GM12878 (cell line): ENCODE measurements at regions not wholly inside any gene's neighbourhood (a gene's known extent, or its start where the extent isn't known, plus 50 kb on each side); places are given as distances from the start of the nearest gene placed in this dataset.

ENCODE experiments used
- ATAC-seq: fragments of 200-7000 bp; cut with Tn5 transposase; 3 replicates; pipeline ENCODE4 v1.9.1; 2020; ENCODE audit warnings: mild to moderate bottlenecking, moderate library complexity
- BruUV-seq: library from RNA; stranded (reverse); fragments of 400-500 nt; replicated peaks from 2 replicates; lab custom pipeline; 2021; lab: Mats Ljungman, UMichigan
- CTCF ChIA-PET: fragments of 300-600 bp; sonication (Branson Sonifier 250); formaldehyde crosslinking; extraction: SDS; loops from one replicate; lab custom pipeline; 2021; ENCODE audit warnings: inconsistent platforms; lab: Yijun Ruan, JAX
- POLR2A ChIA-PET: fragments of 350-600 bp; formaldehyde crosslinking; extraction: SDS; loops from one replicate; lab custom pipeline; 2021; ENCODE audit warnings: inconsistent platforms; lab: Charles Lee
- RAD21 ChIA-PET: fragments of 300-600 bp; sonication (Branson Sonifier 250); formaldehyde crosslinking; loops from one replicate; lab custom pipeline; 2023; ENCODE audit warnings: antibody characterized with exemption; ENCODE audit not compliant: unreplicated experiment; lab: Charles Lee
- SMC1A ChIA-PET: fragments of 300-600 bp; sonication (Branson Sonifier 250); formaldehyde crosslinking; loops from one replicate; lab custom pipeline; 2023; ENCODE audit not compliant: unreplicated experiment, uncharacterized antibody; lab: Charles Lee
- DNase-seq: peaks from one replicate; pipeline ENCODE4 v3.0.0-alpha.2; 2011; ENCODE audit warnings: low read depth, low spot score
- FAIRE-seq: peaks from 3 replicates; lab custom pipeline; 2011; peaks lifted over from hg19 to GRCh38; lab: Jason Lieb, UNC
- H2AFZ ChIP-seq: 2 replicates; pipeline ENCODE4 v1.6.0; 2011; ENCODE audit warnings: low read depth, low read length, control low read depth; ENCODE audit not compliant: control insufficient read depth
- H3K27ac ChIP-seq: 2 replicates; pipeline ENCODE4 v1.5.1; 2011; ENCODE audit warnings: control low read depth; ENCODE audit not compliant: control insufficient read depth, insufficient read depth
- H3K27me3 ChIP-seq, 2 experiments: replicated peaks in 1 of 2; 2 replicates each; pipeline versions ENCODE4 v1.6.0 to v1.6.1; 2011; ENCODE audit warnings: low read length in 1 of 2; ENCODE audit not compliant: control insufficient read depth in 2 of 2, insufficient read depth in 2 of 2
- H3K36me3 ChIP-seq, 2 experiments: 2 replicates each; pipeline ENCODE4 v1.5.1; 2011; ENCODE audit warnings: low read length in 1 of 2; ENCODE audit not compliant: control insufficient read depth in 2 of 2, insufficient read depth in 2 of 2
- H3K4me1 ChIP-seq: 2 replicates; pipeline ENCODE4 v1.6.1; 2011; ENCODE audit warnings: mild to moderate bottlenecking, low read length, moderate library complexity, mixed read lengths; ENCODE audit not compliant: control insufficient read depth, insufficient read depth
- H3K4me2 ChIP-seq: 2 replicates; pipeline ENCODE4 v1.6.0; 2011; ENCODE audit warnings: control low read depth; ENCODE audit not compliant: control insufficient read depth, insufficient read depth
- H3K4me3 ChIP-seq: fragments of 200-600 bp; sonication (generic); 2 replicates; pipeline ENCODE4 v1.5.1; 2016
- H3K79me2 ChIP-seq: 2 replicates; pipeline ENCODE4 v1.6.0; 2011; ENCODE audit warnings: low read length; ENCODE audit not compliant: control insufficient read depth, insufficient read depth
- H3K9ac ChIP-seq: 2 replicates; pipeline ENCODE4 v1.8.0; 2011; ENCODE audit warnings: low read length, control low read depth, mixed read lengths; ENCODE audit not compliant: control insufficient read depth, insufficient read depth
- H3K9me3 ChIP-seq: replicated peaks from 3 replicates; pipeline ENCODE4 v1.5.1; 2011; ENCODE audit warnings: mild to moderate bottlenecking, low read length; ENCODE audit not compliant: control insufficient read depth, insufficient read depth
- H4K20me1 ChIP-seq: 2 replicates; pipeline ENCODE4 v1.6.0; 2011; ENCODE audit not compliant: control insufficient read depth, insufficient read depth
- CBX3 ChIP-seq: fragments of 200-600 bp; sonication (generic); IDR thresholded peaks from 2 replicates; pipeline ENCODE4 v1.6.1; 2016; ENCODE audit warnings: low read depth, borderline replicate concordance
- EGR1 ChIP-seq, 2 experiments: IDR thresholded peaks; 1 replicate in 1 of 2; 2 replicates in 1 of 2; pipeline ENCODE4 v1.6.1; 2011 to 2012; ENCODE audit warnings: low read depth in 2 of 2, low read length in 2 of 2, borderline replicate concordance in 1 of 2, mild to moderate bottlenecking in 1 of 2, moderate library complexity in 1 of 2
- IKZF1 ChIP-seq: fragments of 450-650 bp; conservative IDR thresholded peaks from 2 replicates; pipeline ENCODE4 v1.6.1; 2017; ENCODE audit warnings: antibody characterized with exemption, mild to moderate bottlenecking
- JUNB ChIP-seq: IDR thresholded peaks from 2 replicates; pipeline ENCODE4 v1.6.1; 2016; ENCODE audit warnings: antibody characterized with exemption, mild to moderate bottlenecking
- KDM1A ChIP-seq: fragments of 200-600 bp; sonication (generic); IDR thresholded peaks from 2 replicates; pipeline ENCODE4 v1.6.1; 2016; ENCODE audit warnings: borderline replicate concordance
- NBN ChIP-seq: fragments of 450-650 bp; IDR thresholded peaks from 2 replicates; pipeline ENCODE4 v1.6.1; 2016
- NFYB ChIP-seq: IDR thresholded peaks from 2 replicates; pipeline ENCODE4 v1.6.1; 2011; ENCODE audit warnings: low read depth, mild to moderate bottlenecking, low read length, improper control_type of control experiment, moderate library complexity; ENCODE audit not compliant: insufficient read depth
- NR2F1 ChIP-seq: fragments of 450-650 bp; conservative IDR thresholded peaks from 2 replicates; pipeline ENCODE4 v1.6.1; 2017; ENCODE audit warnings: mild to moderate bottlenecking
- PAX5 ChIP-seq: IDR thresholded peaks from 2 replicates; pipeline ENCODE4 v1.6.1; 2011; ENCODE audit warnings: low read depth, low read length, borderline replicate concordance
- POLR2AphosphoS2 ChIP-seq: IDR thresholded peaks from 2 replicates; pipeline ENCODE4 v1.6.1; 2011; ENCODE audit warnings: low read depth, mild to moderate bottlenecking, low read length, improper control_type of control experiment, moderate library complexity
- POLR2AphosphoS5 ChIP-seq: IDR thresholded peaks from 2 replicates; pipeline ENCODE4 v1.6.1; 2011; ENCODE audit warnings: mild to moderate bottlenecking, low read length, inconsistent platforms
- POU2F2 ChIP-seq: IDR thresholded peaks from 3 replicates; pipeline ENCODE4 v1.6.1; 2011; ENCODE audit warnings: low read depth, mild to moderate bottlenecking, low read length, borderline replicate concordance
- RFX5 ChIP-seq: IDR thresholded peaks from 2 replicates; pipeline ENCODE4 v1.6.1; 2011; ENCODE audit warnings: low read depth, low read length, improper control_type of control experiment
- SPI1 ChIP-seq: IDR thresholded peaks from 2 replicates; pipeline ENCODE4 v1.6.1; 2011; ENCODE audit warnings: low read depth, mild to moderate bottlenecking, low read length, moderate library complexity, borderline replicate concordance; ENCODE audit not compliant: insufficient read depth
- STAT3 ChIP-seq: IDR thresholded peaks from 2 replicates; pipeline ENCODE4 v1.6.1; 2011; ENCODE audit warnings: low read depth, low read length, improper control_type of control experiment
- ZNF207 ChIP-seq: fragments of 450-650 bp; IDR thresholded peaks from 2 replicates; pipeline ENCODE4 v1.6.1; 2014; ENCODE audit warnings: antibody characterized with exemption, mild to moderate bottlenecking, borderline replicate concordance
- in situ Hi-C: fragments of 300-500 bp; cut with MboI; formaldehyde crosslinking; loops from 9 replicates; pipeline ENCODE4 v1.14.3; 2018; ENCODE audit warnings: mixed read lengths
- intact Hi-C: fragments of 100-400 bp; cut with micrococcal nuclease; formaldehyde crosslinking; loops from one replicate; pipeline ENCODE4 v1.14.2; 2022; ENCODE audit not compliant: unreplicated experiment
- TF ChIP-seq, protein P1 (sequence below): fragments of 450-650 bp; IDR thresholded peaks from 2 replicates; pipeline ENCODE4 v1.6.1; 2017; ENCODE audit warnings: mild to moderate bottlenecking, moderate library complexity
- TF ChIP-seq, protein P2 (sequence below): fragments of 450-650 bp; formaldehyde crosslinking; IDR thresholded peaks from 2 replicates; pipeline ENCODE4 v1.4.0; 2020; ENCODE audit warnings: mild to moderate bottlenecking, moderate library complexity
- TF ChIP-seq, protein P3 (sequence below): fragments of 450-650 bp; IDR thresholded peaks from 2 replicates; pipeline ENCODE4 v1.6.1; 2016; ENCODE audit warnings: mild to moderate bottlenecking

DNA sequence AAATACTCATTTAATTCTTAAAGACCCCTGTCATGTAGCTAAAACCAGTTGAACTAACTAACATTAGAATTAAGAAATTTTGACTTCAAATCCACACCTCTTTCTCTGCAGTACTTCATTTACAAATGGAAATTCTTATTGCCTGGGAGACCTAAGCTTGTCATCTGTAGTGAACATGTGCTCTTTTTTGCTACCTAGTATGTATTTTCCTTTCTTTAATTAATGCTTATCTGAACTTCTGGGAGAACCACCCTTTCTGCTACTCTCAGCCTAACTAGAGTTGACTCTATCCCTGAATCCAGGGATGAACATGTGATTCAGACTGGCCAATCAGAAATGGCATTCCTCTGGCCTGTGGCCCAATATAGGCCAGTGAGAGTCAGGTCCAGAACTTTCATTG, 75.9 kb upstream of the A1CF start:
- Histone ChIP-seq H4K20me1 (no peaks in the 10 kb centered on the region), H3K27ac (no peak overlapping the region), H3K79me2 (no peaks in the 10 kb centered on the region), H3K9me3 (no peaks in the 10 kb centered on the region), H3K4me1 (no peaks in the 10 kb centered on the region), H3K4me3 (no peak overlapping the region), H3K36me3 (no peaks in the 10 kb centered on the region), H3K9ac (no peak overlapping the region), H3K4me2 (no peak overlapping the region), H2AFZ (no peak overlapping the region), H3K27me3 (no peaks in the 10 kb centered on the region)
- ATAC-seq, result no peak
- ChIA-PET RAD21 (no interaction called here), CTCF (interaction anchor here (1.5 kb wide), 1 partner anchor 12 kb away, joined by 5 read pairs; no protein-coding TSS in a partner anchor), POLR2A (no interaction called here), SMC1A (no interaction called here)
- no peak for DNase-seq
- no TSS peak for BruUV-seq
- FAIRE-seq, result no peak
- no peak for TF ChIP-seq SPI1
- no peak for TF ChIP-seq JUNB
- TF ChIP-seq PAX5, result no peak
- TF ChIP-seq NBN, result no peak
- TF ChIP-seq, protein P1, sequence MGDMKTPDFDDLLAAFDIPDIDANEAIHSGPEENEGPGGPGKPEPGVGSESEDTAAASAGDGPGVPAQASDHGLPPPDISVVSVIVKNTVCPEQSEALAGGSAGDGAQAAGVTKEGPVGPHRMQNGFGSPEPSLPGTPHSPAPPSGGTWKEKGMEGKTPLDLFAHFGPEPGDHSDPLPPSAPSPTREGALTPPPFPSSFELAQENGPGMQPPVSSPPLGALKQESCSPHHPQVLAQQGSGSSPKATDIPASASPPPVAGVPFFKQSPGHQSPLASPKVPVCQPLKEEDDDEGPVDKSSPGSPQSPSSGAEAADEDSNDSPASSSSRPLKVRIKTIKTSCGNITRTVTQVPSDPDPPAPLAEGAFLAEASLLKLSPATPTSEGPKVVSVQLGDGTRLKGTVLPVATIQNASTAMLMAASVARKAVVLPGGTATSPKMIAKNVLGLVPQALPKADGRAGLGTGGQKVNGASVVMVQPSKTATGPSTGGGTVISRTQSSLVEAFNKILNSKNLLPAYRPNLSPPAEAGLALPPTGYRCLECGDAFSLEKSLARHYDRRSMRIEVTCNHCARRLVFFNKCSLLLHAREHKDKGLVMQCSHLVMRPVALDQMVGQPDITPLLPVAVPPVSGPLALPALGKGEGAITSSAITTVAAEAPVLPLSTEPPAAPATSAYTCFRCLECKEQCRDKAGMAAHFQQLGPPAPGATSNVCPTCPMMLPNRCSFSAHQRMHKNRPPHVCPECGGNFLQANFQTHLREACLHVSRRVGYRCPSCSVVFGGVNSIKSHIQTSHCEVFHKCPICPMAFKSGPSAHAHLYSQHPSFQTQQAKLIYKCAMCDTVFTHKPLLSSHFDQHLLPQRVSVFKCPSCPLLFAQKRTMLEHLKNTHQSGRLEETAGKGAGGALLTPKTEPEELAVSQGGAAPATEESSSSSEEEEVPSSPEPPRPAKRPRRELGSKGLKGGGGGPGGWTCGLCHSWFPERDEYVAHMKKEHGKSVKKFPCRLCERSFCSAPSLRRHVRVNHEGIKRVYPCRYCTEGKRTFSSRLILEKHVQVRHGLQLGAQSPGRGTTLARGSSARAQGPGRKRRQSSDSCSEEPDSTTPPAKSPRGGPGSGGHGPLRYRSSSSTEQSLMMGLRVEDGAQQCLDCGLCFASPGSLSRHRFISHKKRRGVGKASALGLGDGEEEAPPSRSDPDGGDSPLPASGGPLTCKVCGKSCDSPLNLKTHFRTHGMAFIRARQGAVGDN, result no peak
- TF ChIP-seq STAT3, result no peak
- TF ChIP-seq, protein P2, sequence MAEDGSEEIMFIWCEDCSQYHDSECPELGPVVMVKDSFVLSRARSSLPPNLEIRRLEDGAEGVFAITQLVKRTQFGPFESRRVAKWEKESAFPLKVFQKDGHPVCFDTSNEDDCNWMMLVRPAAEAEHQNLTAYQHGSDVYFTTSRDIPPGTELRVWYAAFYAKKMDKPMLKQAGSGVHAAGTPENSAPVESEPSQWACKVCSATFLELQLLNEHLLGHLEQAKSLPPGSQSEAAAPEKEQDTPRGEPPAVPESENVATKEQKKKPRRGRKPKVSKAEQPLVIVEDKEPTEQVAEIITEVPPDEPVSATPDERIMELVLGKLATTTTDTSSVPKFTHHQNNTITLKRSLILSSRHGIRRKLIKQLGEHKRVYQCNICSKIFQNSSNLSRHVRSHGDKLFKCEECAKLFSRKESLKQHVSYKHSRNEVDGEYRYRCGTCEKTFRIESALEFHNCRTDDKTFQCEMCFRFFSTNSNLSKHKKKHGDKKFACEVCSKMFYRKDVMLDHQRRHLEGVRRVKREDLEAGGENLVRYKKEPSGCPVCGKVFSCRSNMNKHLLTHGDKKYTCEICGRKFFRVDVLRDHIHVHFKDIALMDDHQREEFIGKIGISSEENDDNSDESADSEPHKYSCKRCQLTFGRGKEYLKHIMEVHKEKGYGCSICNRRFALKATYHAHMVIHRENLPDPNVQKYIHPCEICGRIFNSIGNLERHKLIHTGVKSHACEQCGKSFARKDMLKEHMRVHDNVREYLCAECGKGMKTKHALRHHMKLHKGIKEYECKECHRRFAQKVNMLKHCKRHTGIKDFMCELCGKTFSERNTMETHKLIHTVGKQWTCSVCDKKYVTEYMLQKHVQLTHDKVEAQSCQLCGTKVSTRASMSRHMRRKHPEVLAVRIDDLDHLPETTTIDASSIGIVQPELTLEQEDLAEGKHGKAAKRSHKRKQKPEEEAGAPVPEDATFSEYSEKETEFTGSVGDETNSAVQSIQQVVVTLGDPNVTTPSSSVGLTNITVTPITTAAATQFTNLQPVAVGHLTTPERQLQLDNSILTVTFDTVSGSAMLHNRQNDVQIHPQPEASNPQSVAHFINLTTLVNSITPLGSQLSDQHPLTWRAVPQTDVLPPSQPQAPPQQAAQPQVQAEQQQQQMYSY (CRISPR knock-in tag), result no peak
- TF ChIP-seq NR2F1, result no peak
- TF ChIP-seq POU2F2, result no peak
- no peak for TF ChIP-seq POLR2AphosphoS5
- TF ChIP-seq EGR1 (IDR thresholded peaks at IDR 0.05; ENCODE audit: borderline replicate concordance in 1 of 2, low read depth in 2 of 2, low read length in 2 of 2), result no peak
- TF ChIP-seq, protein P3, sequence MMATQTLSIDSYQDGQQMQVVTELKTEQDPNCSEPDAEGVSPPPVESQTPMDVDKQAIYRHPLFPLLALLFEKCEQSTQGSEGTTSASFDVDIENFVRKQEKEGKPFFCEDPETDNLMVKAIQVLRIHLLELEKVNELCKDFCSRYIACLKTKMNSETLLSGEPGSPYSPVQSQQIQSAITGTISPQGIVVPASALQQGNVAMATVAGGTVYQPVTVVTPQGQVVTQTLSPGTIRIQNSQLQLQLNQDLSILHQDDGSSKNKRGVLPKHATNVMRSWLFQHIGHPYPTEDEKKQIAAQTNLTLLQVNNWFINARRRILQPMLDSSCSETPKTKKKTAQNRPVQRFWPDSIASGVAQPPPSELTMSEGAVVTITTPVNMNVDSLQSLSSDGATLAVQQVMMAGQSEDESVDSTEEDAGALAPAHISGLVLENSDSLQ, result no peak
- TF ChIP-seq NFYB, result no peak
- TF ChIP-seq CBX3, result no peak
- TF ChIP-seq RFX5, result no peak
- TF ChIP-seq IKZF1, result no peak
- TF ChIP-seq POLR2AphosphoS2, result no peak
- no peak for TF ChIP-seq ZNF207
- TF ChIP-seq KDM1A, result no peak
- in situ Hi-C loops, result no loop called here
- intact Hi-C loops, result no loop called here
